Ishikawa (cell line): ENCODE measurements at regions not wholly inside any gene's neighbourhood (a gene's known extent, or its start where the extent isn't known, plus 50 kb on each side); places are given as distances from the start of the nearest gene placed in this dataset.

Experiments
- CEBPB ChIP-seq: IDR thresholded peaks from 2 replicates; pipeline ENCODE4 v1.6.1; 2012
- EP300 ChIP-seq: IDR thresholded peaks from 2 replicates; pipeline ENCODE4 v1.6.1; 2012; ENCODE audit warnings: borderline replicate concordance
- FOXM1 ChIP-seq: IDR thresholded peaks from 2 replicates; pipeline ENCODE4 v1.6.1; 2012; ENCODE audit warnings: low read depth, borderline replicate concordance
- MAX ChIP-seq: IDR thresholded peaks from 2 replicates; pipeline ENCODE4 v1.6.1; 2012
- RAD21 ChIP-seq: IDR thresholded peaks from 2 replicates; pipeline ENCODE4 v1.6.1; 2012; ENCODE audit warnings: low read depth

- TF ChIP-seq EP300 (no peak), RAD21 (no peak), CEBPB (no peak), MAX (no peak), FOXM1 (no peak)
These were observed 237.1 kb upstream of the TLE4 start for GRCh38 chr9:79334711-79335110.
